ENCODE measurements at regions not wholly inside any gene's neighbourhood (a gene's known extent, or its start where the extent isn't known, plus 50 kb on each side); places are given as distances from the start of the nearest gene placed in this dataset.

DNA sequence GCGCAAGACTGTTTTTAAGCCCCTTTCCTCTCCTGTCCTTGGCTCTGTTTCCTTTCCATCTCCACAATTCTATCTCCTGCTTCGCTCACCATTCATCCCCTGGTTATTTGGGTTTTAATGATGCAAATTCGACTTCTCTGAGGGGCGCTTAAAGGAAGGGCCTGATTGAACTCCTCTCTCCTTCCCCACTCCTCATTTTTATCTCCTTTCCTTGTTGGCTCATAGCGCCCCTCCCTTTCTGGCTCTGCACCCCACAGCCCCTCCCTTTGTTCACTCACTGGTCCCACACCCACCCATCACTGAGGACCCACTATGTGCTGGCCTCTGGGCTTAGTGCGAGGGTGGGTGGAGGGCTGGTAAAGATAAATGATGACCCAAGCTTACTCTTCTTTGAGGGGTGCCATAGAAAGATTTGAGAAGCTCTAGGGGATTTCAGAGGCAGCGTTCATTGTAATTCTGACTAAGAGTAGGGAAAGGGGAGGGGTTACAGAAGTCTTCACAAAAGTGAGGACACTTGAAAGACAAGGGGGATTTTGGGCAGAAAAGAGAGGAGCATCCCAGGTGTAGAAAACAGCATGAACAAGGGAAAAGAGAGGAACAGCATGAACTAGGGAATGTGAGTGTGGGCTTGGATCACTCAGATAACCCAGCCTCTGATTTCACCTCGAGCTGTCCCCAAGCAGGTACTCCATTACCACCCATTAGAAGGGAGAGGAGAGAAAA, 507.8 kb downstream of the CD83 start:
- Histone ChIP-seq H3K27me3 (ENCODE audit: insufficient read depth, low read length) (no peaks in the 10 kb centered on the region), H3K4me1 (ENCODE audit: insufficient read depth, low read length) (no peaks in the 10 kb centered on the region), H3K4me3 (ENCODE audit: insufficient read depth, low read length) (no peak overlapping the region), H2AFZ (ENCODE audit: low read length) (no peak overlapping the region), H3K79me2 (ENCODE audit: insufficient read depth, low read length) (no peaks in the 10 kb centered on the region), H3K9me3 (ENCODE audit: low read depth, low read length) (no peaks in the 10 kb centered on the region), H4K20me1 (ENCODE audit: insufficient read depth, low read length) (no peaks in the 10 kb centered on the region), H3K36me3 (ENCODE audit: insufficient read depth, low read length) (no peaks in the 10 kb centered on the region), H3K4me2 (ENCODE audit: insufficient read depth, low read length) (no peak overlapping the region), H3K27ac (ENCODE audit: low read depth, low read length) (no peak overlapping the region)
- no peak for DNase-seq (ENCODE audit: insufficient read length, low spot score, missing footprints)
- TF ChIP-seq, protein P1, sequence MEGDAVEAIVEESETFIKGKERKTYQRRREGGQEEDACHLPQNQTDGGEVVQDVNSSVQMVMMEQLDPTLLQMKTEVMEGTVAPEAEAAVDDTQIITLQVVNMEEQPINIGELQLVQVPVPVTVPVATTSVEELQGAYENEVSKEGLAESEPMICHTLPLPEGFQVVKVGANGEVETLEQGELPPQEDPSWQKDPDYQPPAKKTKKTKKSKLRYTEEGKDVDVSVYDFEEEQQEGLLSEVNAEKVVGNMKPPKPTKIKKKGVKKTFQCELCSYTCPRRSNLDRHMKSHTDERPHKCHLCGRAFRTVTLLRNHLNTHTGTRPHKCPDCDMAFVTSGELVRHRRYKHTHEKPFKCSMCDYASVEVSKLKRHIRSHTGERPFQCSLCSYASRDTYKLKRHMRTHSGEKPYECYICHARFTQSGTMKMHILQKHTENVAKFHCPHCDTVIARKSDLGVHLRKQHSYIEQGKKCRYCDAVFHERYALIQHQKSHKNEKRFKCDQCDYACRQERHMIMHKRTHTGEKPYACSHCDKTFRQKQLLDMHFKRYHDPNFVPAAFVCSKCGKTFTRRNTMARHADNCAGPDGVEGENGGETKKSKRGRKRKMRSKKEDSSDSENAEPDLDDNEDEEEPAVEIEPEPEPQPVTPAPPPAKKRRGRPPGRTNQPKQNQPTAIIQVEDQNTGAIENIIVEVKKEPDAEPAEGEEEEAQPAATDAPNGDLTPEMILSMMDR (IDR thresholded peaks at IDR 0.05; ENCODE audit: extremely low read depth, low read depth, low read length), result no peak

DNA sequence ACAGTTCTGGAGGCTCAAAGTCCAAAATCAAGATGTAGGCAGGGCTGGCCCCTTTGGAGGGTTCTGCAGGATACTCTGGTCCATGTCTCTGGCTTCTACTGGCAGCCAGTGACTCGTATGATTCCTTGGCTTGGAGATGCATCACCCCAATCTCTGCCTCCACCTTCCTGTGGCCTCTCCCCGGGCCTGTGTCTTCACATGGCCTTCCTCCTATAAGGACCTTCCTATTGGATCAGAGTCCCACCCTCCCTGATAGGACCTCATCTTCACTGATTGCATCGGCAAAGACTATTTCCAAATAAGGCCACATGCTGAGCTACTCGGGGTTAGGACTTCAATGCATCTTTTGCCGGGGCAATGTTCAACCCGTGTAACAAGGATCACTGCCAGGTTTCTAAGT, 509.0 kb downstream of the CD83 start:
- H3K4me3 ChIP-seq (ENCODE audit: insufficient read depth, low read length), result no peak overlapping the region
- TF ChIP-seq, protein P1 (IDR thresholded peaks at IDR 0.05; ENCODE audit: extremely low read depth, low read depth, low read length), result no peak
- no peaks in the 10 kb centered on the region for H3K9me3 ChIP-seq (ENCODE audit: low read depth, low read length)
- no peak overlapping the region for H3K4me2 ChIP-seq (ENCODE audit: insufficient read depth, low read length)
- no peak overlapping the region for H3K27ac ChIP-seq (ENCODE audit: low read depth, low read length)
- no peaks in the 10 kb centered on the region for H4K20me1 ChIP-seq (ENCODE audit: insufficient read depth, low read length)
- H3K27me3 ChIP-seq (ENCODE audit: insufficient read depth, low read length), result no peaks in the 10 kb centered on the region
- no peaks in the 10 kb centered on the region for H3K36me3 ChIP-seq (ENCODE audit: insufficient read depth, low read length)
- no peaks in the 10 kb centered on the region for H3K4me1 ChIP-seq (ENCODE audit: insufficient read depth, low read length)
- DNase-seq (ENCODE audit: insufficient read length, low spot score, missing footprints), result no peak
- H3K79me2 ChIP-seq (ENCODE audit: insufficient read depth, low read length), result no peaks in the 10 kb centered on the region
- H2AFZ ChIP-seq (ENCODE audit: low read length), result no peak overlapping the region

DNA sequence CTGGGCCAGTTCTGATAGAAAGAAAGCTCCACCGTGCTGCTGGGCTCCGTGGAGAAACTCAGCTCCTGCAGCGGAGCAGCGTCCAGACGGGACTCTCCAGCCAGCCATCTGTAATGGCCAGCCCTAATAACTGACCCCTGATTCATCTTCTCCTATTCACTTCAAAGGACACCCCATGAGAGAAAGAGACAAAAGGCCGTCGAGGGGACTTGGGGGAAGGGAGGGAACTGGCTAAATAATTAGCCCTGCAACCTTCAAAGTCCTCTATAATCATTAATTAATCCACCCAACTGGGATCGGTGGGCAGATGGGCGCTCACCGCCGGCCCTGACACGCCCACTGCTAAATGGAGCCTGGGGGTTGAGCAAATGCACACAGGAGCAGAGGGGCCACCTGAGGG, 512.4 kb downstream of the CD83 start:
- no peak overlapping the region for H3K4me2 ChIP-seq (ENCODE audit: insufficient read depth, low read length)
- H3K4me1 ChIP-seq (ENCODE audit: insufficient read depth, low read length), result no peaks in the 10 kb centered on the region
- H2AFZ ChIP-seq (ENCODE audit: low read length), result no peak overlapping the region
- H3K79me2 ChIP-seq (ENCODE audit: insufficient read depth, low read length), result no peaks in the 10 kb centered on the region
- H3K4me3 ChIP-seq (ENCODE audit: insufficient read depth, low read length), result no peak overlapping the region
- no peaks in the 10 kb centered on the region for H3K9me3 ChIP-seq (ENCODE audit: low read depth, low read length)
- H3K36me3 ChIP-seq (ENCODE audit: insufficient read depth, low read length), result no peaks in the 10 kb centered on the region
- no peak for DNase-seq (ENCODE audit: insufficient read length, low spot score, missing footprints)
- peaks cover 3% of the 10 kb centered on the region for H3K27me3 ChIP-seq (ENCODE audit: insufficient read depth, low read length)
- no peaks in the 10 kb centered on the region for H4K20me1 ChIP-seq (ENCODE audit: insufficient read depth, low read length)
- H3K27ac ChIP-seq (ENCODE audit: low read depth, low read length), result no peak overlapping the region
- TF ChIP-seq, protein P1 (IDR thresholded peaks at IDR 0.05; ENCODE audit: extremely low read depth, low read depth, low read length), result no peak

DNA sequence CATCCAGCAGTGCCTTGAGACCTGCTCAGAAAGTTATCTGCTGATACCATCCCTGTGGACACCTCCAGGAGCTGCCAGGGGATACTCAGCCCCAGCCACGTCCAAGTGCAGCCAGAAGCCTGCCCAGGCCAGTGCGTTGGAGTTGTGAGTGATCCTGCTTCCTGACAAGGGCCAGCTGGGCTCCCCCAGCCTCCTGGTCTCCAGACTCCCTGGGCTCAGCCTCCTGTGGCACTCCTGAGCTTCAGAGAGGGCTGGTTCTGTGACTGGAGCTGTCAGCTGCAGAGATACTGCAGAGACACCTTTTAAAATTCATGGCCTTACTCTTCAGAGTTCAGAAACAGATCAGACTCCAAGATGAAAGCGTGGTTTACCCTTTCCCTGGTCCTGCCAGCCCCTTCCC, 515.9 kb downstream of the CD83 start:
- Histone ChIP-seq H2AFZ (ENCODE audit: low read length) (no peak overlapping the region), H4K20me1 (ENCODE audit: insufficient read depth, low read length) (no peaks in the 10 kb centered on the region), H3K4me2 (ENCODE audit: insufficient read depth, low read length) (no peak overlapping the region), H3K4me3 (ENCODE audit: insufficient read depth, low read length) (no peak overlapping the region), H3K27ac (ENCODE audit: low read depth, low read length) (no peak overlapping the region), H3K79me2 (ENCODE audit: insufficient read depth, low read length) (no peaks in the 10 kb centered on the region), H3K9me3 (ENCODE audit: low read depth, low read length) (no peaks in the 10 kb centered on the region), H3K4me1 (ENCODE audit: insufficient read depth, low read length) (no peaks in the 10 kb centered on the region), H3K36me3 (ENCODE audit: insufficient read depth, low read length) (no peaks in the 10 kb centered on the region), H3K27me3 (ENCODE audit: insufficient read depth, low read length) (peaks cover 3% of the 10 kb centered on the region)
- TF ChIP-seq, protein P1 (IDR thresholded peaks at IDR 0.05; ENCODE audit: extremely low read depth, low read depth, low read length), result no peak
- DNase-seq (ENCODE audit: insufficient read length, low spot score, missing footprints), result no peak
